Liver (tissue), 7 donors: ENCODE measurements at regions not wholly inside any gene's neighbourhood (a gene's known extent, or its start where the extent isn't known, plus 50 kb on each side); places are given as distances from the start of the nearest gene placed in this dataset.

Experiments
- DNase-seq: peaks from one replicate; pipeline ENCODE4 v3.0.0-alpha.2; 2017; ENCODE audit warnings: low spot score
- H3K27ac ChIP-seq, 2 donors: one replicate each; pipeline ENCODE4 v1.7.0; 2013; ENCODE audit warnings: inconsistent platforms in 2 of 2, low read length in 2 of 2, control low read depth in 1 of 2, low read depth in 1 of 2, mild to moderate bottlenecking in 1 of 2
- H3K27me3 ChIP-seq, 4 donors: one replicate each; pipeline versions ENCODE4 v1.6.1 to v1.7.0; 2013; ENCODE audit warnings: low read length in 3 of 4, inconsistent platforms in 1 of 4, mild to moderate bottlenecking in 1 of 4, moderate library complexity in 1 of 4; ENCODE audit not compliant: control insufficient read depth in 4 of 4, insufficient read depth in 4 of 4
- H3K36me3 ChIP-seq, 4 donors: one replicate each; pipeline versions ENCODE4 v1.6.1 to v1.7.0; 2013; ENCODE audit warnings: low read length in 3 of 4, mild to moderate bottlenecking in 3 of 4, low read depth in 1 of 4, moderate library complexity in 1 of 4; ENCODE audit not compliant: control insufficient read depth in 4 of 4, insufficient read depth in 3 of 4
- H3K4me1 ChIP-seq, 4 donors: one replicate each; pipeline versions ENCODE4 v1.6.1 to v1.7.0; 2013; ENCODE audit warnings: low read length in 3 of 4, mild to moderate bottlenecking in 3 of 4, moderate library complexity in 1 of 4; ENCODE audit not compliant: control insufficient read depth in 4 of 4, insufficient read depth in 4 of 4
- H3K4me3 ChIP-seq, 3 donors: one replicate each; pipeline versions ENCODE4 v1.6.1 to v1.7.0; 2013; ENCODE audit warnings: low read length in 3 of 3, control low read depth in 1 of 3, low read depth in 1 of 3, mild to moderate bottlenecking in 1 of 3
- H3K9ac ChIP-seq, 2 donors: one replicate each; pipeline ENCODE4 v1.7.0; 2013; ENCODE audit warnings: low read length in 2 of 2, mild to moderate bottlenecking in 2 of 2, moderate library complexity in 2 of 2, control low read depth in 1 of 2, low read depth in 1 of 2
- H3K9me3 ChIP-seq, 4 donors: one replicate each; pipeline versions ENCODE4 v1.6.1 to v1.7.0; 2013; ENCODE audit warnings: low read length in 3 of 4; ENCODE audit not compliant: control insufficient read depth in 4 of 4
- EGR1 ChIP-seq, 2 donors: IDR thresholded peaks; 2 replicates each; pipeline ENCODE4 v1.6.1; 2016 to 2018; ENCODE audit warnings: antibody characterized with exemption in 2 of 2, low read depth in 2 of 2
- FOXA1 ChIP-seq: IDR thresholded peaks from 2 replicates; pipeline ENCODE4 v1.6.1; 2016; ENCODE audit warnings: antibody characterized with exemption
- GABPA ChIP-seq, 2 donors: IDR thresholded peaks in 1 of 2; conservative IDR thresholded peaks in 1 of 2; 2 replicates each; pipeline ENCODE4 v1.6.1; 2016; ENCODE audit warnings: antibody characterized with exemption in 2 of 2, mild to moderate bottlenecking in 1 of 2, moderate library complexity in 1 of 2
- HNF4G ChIP-seq: IDR thresholded peaks from 2 replicates; pipeline ENCODE4 v1.6.1; 2016; ENCODE audit warnings: antibody characterized with exemption
- JUND ChIP-seq, 2 donors: IDR thresholded peaks; 2 replicates each; pipeline ENCODE4 v1.6.1; 2016; ENCODE audit warnings: antibody characterized with exemption in 2 of 2
- MAX ChIP-seq: IDR thresholded peaks from 2 replicates; pipeline ENCODE4 v1.6.1; 2016; ENCODE audit warnings: antibody characterized with exemption
- NR2F2 ChIP-seq: IDR thresholded peaks from 2 replicates; pipeline ENCODE4 v1.6.1; 2016; ENCODE audit warnings: antibody characterized with exemption
- RAD21 ChIP-seq, 2 donors: IDR thresholded peaks; 2 replicates each; pipeline ENCODE4 v1.6.1; 2016; ENCODE audit warnings: antibody characterized with exemption in 2 of 2, mild to moderate bottlenecking in 2 of 2
- REST ChIP-seq: IDR thresholded peaks from 2 replicates; pipeline ENCODE4 v1.6.1; 2016; ENCODE audit warnings: antibody characterized with exemption, mild to moderate bottlenecking
- RXRA ChIP-seq, 2 donors: IDR thresholded peaks; 2 replicates each; pipeline ENCODE4 v1.6.1; 2017 to 2018; ENCODE audit warnings: antibody characterized with exemption in 2 of 2, mild to moderate bottlenecking in 1 of 2
- SP1 ChIP-seq: IDR thresholded peaks from 2 replicates; pipeline ENCODE4 v1.6.1; 2018; ENCODE audit warnings: antibody characterized with exemption, mild to moderate bottlenecking
- TAF1 ChIP-seq: conservative IDR thresholded peaks from 2 replicates; pipeline ENCODE4 v1.6.1; 2016; ENCODE audit warnings: antibody characterized with exemption, mild to moderate bottlenecking
- YY1 ChIP-seq: IDR thresholded peaks from 2 replicates; pipeline ENCODE4 v1.6.1; 2016; ENCODE audit warnings: antibody characterized with exemption, mild to moderate bottlenecking
- ZBTB33 ChIP-seq: IDR thresholded peaks from 2 replicates; pipeline ENCODE4 v1.6.1; 2016; ENCODE audit warnings: antibody characterized with exemption
- WGBS: extraction: QIAGEN DNeasy Blood & Tissue Kit; methylation state at CpG from one replicate; pipeline ENCODE4 v1.1.7; 2013; 5-methylcytosine and 5-hydroxymethylcytosine counted together
- donor health status: healthy.
- donor health status: healthy.
- donor health status: healthy.
- donor health status: healthy.

- WGBS: 76% methylated on average over 5 of the region's 5 CpGs
- DNase-seq: no peak
These were observed 162.6 kb downstream of the PAX3 start for GRCh38 chr2:222136106-222136630.

GRCh38 chr2:222134654-222135053 is 164.1 kb downstream of the PAX3 start:
- TF ChIP-seq MAX: no peak
- TF ChIP-seq EGR1 (IDR thresholded peaks at IDR 0.05; ENCODE audit: low read depth in 2 of 2): no peak
- no peak for TF ChIP-seq GABPA (IDR thresholded peaks at IDR 0.05 in 1 of 2, conservative IDR thresholded peaks at IDR 0.05 in 1 of 2)
- TF ChIP-seq RAD21 (IDR thresholded peaks at IDR 0.05): no peak
- no peak for TF ChIP-seq YY1
- TF ChIP-seq RXRA (IDR thresholded peaks at IDR 0.05): no peak
- no peak for TF ChIP-seq JUND (IDR thresholded peaks at IDR 0.05)
- TF ChIP-seq SP1: no peak
- TF ChIP-seq REST: no peak
- no peak for TF ChIP-seq ZBTB33
- Histone ChIP-seq H3K4me1 (no peaks in the 10 kb centered on the region), H3K27me3 (no peaks in the 10 kb centered on the region), H3K9ac (no peak overlapping the region), H3K9me3 (no peaks in the 10 kb centered on the region), H3K4me3 (no peak overlapping the region), H3K36me3 (no peaks in the 10 kb centered on the region), H3K27ac (no peak overlapping the region)
- no peak for DNase-seq
- WGBS: 80% methylated on average over 1 of the region's 1 CpG

More at GRCh38 chr2:222136106-222136630, 162.6 kb downstream of the PAX3 start:
- Histone ChIP-seq H3K4me1 (no peaks in the 10 kb centered on the region), H3K27me3 (no peaks in the 10 kb centered on the region), H3K27ac (no peak overlapping the region), H3K36me3 (no peaks in the 10 kb centered on the region), H3K4me3 (no peak overlapping the region), H3K9me3 (no peaks in the 10 kb centered on the region), H3K9ac (no peak overlapping the region)
- TF ChIP-seq RXRA (IDR thresholded peaks at IDR 0.05) (no peak), JUND (IDR thresholded peaks at IDR 0.05) (no peak), FOXA1 (no peak), EGR1 (IDR thresholded peaks at IDR 0.05; ENCODE audit: low read depth in 2 of 2) (no peak), TAF1 (no peak), HNF4G (no peak)

- H3K9ac ChIP-seq: no peak overlapping the region
- no peaks in the 10 kb centered on the region for H3K27me3 ChIP-seq
- H3K9me3 ChIP-seq: no peaks in the 10 kb centered on the region
- H3K36me3 ChIP-seq: no peaks in the 10 kb centered on the region
- no peak overlapping the region for H3K27ac ChIP-seq
- no peak for TF ChIP-seq GABPA (IDR thresholded peaks at IDR 0.05 in 1 of 2, conservative IDR thresholded peaks at IDR 0.05 in 1 of 2)
- TF ChIP-seq NR2F2: no peak
- no peak for TF ChIP-seq RAD21 (IDR thresholded peaks at IDR 0.05)
- no peak for TF ChIP-seq ZBTB33
- 83% methylated on average over 7 of the region's 7 CpGs for WGBS
- no peak for DNase-seq
- H3K4me1 ChIP-seq: no peaks in the 10 kb centered on the region
- no peak overlapping the region for H3K4me3 ChIP-seq
These were observed 164.9 kb downstream of the PAX3 start for GRCh38 chr2:222133897-222134296.
